HG02642 (cell line): ENCODE measurements at regions not wholly inside any gene's neighbourhood (a gene's known extent, or its start where the extent isn't known, plus 50 kb on each side); places are given as distances from the start of the nearest gene placed in this dataset.

ENCODE experiments used
- ATAC-seq: cut with Tn5 transposase; IDR thresholded peaks from one replicate; pipeline ENCODE4 v1.9.1; 2021; ENCODE audit warnings: mild to moderate bottlenecking; ENCODE audit not compliant: unreplicated experiment, poor library complexity

- no peak for ATAC-seq
Observed at GRCh38 chrX:15930585-15930984, 76.0 kb upstream of the AP1S2 start.

- ATAC-seq, result no peak
Observed at GRCh38 chrX:15929194-15929593, 74.6 kb upstream of the AP1S2 start.

GRCh38 chrX:15926622-15927021, 72.0 kb upstream of the AP1S2 start:
- ATAC-seq, result no peak

- no peak for ATAC-seq
Observed at GRCh38 chrX:15918003-15918402, 63.4 kb upstream of the AP1S2 start.

- no peak for ATAC-seq
Observed at GRCh38 chrX:15916704-15917084, 62.1 kb upstream of the AP1S2 start.

GRCh38 chrX:15915959-15916703, 61.5 kb upstream of the AP1S2 start:
- ATAC-seq, result no peak

GRCh38 chrX:15914486-15914885, 59.9 kb upstream of the AP1S2 start:
- no peak for ATAC-seq

- ATAC-seq, result no peak
Observed at GRCh38 chrX:15913146-15913545, 58.5 kb upstream of the AP1S2 start.

GRCh38 chrX:15911734-15912550, 57.3 kb upstream of the AP1S2 start:
- ATAC-seq, result no peak

- ATAC-seq, result no peak
Observed at GRCh38 chrX:15909605-15910004, 55.0 kb upstream of the AP1S2 start.

GRCh38 chrX:15908603-15909290, 54.1 kb upstream of the AP1S2 start:
- no peak for ATAC-seq

- ATAC-seq, result no peak
Observed at GRCh38 chrX:15906041-15906943, 51.7 kb upstream of the AP1S2 start.
